ENCODE measurements at regions not wholly inside any gene's neighbourhood (a gene's known extent, or its start where the extent isn't known, plus 50 kb on each side); places are given as distances from the start of the nearest gene placed in this dataset.

- TF ChIP-seq POLR2A (IDR thresholded peaks at IDR 0.05; ENCODE audit: low read length) (no peak), GATA1 (IDR thresholded peaks at IDR 0.05; ENCODE audit: low read depth, low read length) (no peak)
Observed at GRCh38 chr10:118812393-118812740, 57.6 kb upstream of the CACUL1 start.

All from erythroblast (primary cell).